GM12891 (cell line): ENCODE measurements at regions not wholly inside any gene's neighbourhood (a gene's known extent, or its start where the extent isn't known, plus 50 kb on each side); places are given as distances from the start of the nearest gene placed in this dataset.

ENCODE experiments used
- DNase-seq: peaks from one replicate; pipeline ENCODE4 v3.0.0; 2011; ENCODE audit warnings: low spot score; ENCODE audit not compliant: insufficient read length
- FAIRE-seq: peaks from 2 replicates; lab custom pipeline; 2011; peaks lifted over from hg19 to GRCh38; lab: Jason Lieb, UNC
- PAX5 ChIP-seq: IDR thresholded peaks from 2 replicates; pipeline ENCODE4 v1.6.1; 2011; ENCODE audit warnings: low read length, moderate library complexity, mild to moderate bottlenecking; ENCODE audit not compliant: insufficient read depth, severe bottlenecking
- POLR2A ChIP-seq: IDR thresholded peaks from 2 replicates; pipeline ENCODE4 v1.6.1; 2011; ENCODE audit warnings: low read depth, low read length, control low read depth
- POLR2AphosphoS5 ChIP-seq: IDR thresholded peaks from 2 replicates; pipeline ENCODE4 v1.6.1; 2011; ENCODE audit warnings: low read depth, low read length, control low read depth
- POU2F2 ChIP-seq: IDR thresholded peaks from 2 replicates; pipeline ENCODE4 v1.6.1; 2011; ENCODE audit warnings: low read depth, mild to moderate bottlenecking, control low read depth, low read length, moderate library complexity
- SPI1 ChIP-seq: IDR thresholded peaks from 2 replicates; pipeline ENCODE4 v1.6.1; 2011; ENCODE audit warnings: low read depth, low read length, control low read depth
- TAF1 ChIP-seq: IDR thresholded peaks from 2 replicates; pipeline ENCODE4 v1.6.1; 2011; ENCODE audit warnings: low read depth, low read length, control low read depth

DNA sequence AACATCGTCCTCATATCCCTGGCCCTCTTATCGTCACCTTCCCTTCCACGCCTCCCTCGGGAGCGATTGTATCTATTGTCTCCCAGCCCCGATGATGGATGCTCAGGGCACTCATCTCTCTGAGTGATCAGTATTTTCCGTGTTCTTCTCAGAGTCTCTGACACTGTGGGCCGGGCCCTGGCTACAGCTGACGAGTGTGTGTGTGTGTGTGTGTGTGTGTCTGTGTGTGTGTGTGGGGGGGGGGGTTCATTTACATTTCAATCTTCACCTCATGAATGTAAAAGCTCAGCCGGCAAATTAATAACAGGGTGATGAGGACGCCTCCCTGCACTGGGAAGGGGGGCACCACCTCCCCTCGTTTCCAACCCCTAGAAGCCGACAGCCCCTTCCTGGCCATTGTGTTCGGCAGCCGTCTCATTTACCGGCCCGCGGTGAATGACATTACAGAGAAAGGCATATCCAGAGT is 159.5 kb downstream of the SHOX start:
- FAIRE-seq (no peak), DNase-seq (no peak)
- TF ChIP-seq PAX5 (no peak), POU2F2 (no peak), TAF1 (no peak), SPI1 (no peak), POLR2AphosphoS5 (no peak), POLR2A (no peak)

GRCh38 chrX:789096-789495 is 158.5 kb downstream of the SHOX start:
- TF ChIP-seq TAF1 (no peak), SPI1 (no peak), PAX5 (no peak), POU2F2 (no peak), POLR2A (no peak), POLR2AphosphoS5 (no peak)
- FAIRE-seq = no peak

DNA sequence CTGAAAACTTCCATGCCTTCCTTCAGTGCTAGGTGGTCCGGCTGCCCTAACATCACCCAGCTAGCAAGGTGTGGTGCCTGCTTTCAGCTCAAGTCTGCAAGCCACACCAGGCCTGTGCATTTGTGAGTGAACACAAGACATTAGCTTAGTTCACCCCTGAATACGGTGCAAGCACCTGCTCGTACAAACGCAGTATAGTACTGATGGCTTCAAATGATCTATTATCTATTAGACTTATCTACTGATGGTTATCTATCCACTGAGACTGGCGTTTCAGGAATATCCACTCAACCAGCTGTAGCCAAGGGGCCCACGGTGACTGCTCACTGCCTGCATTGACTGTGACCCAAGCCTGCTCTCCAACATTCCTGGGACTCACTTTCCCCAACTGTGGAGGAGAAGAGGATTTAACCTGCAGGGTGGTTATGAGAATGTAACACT is 155.9 kb downstream of the SHOX start:
- FAIRE-seq (no peak), DNase-seq (no peak)
- no peak for TF ChIP-seq POU2F2
- TF ChIP-seq POLR2AphosphoS5 = no peak
- no peak for TF ChIP-seq TAF1
- TF ChIP-seq POLR2A = no peak
- no peak for TF ChIP-seq SPI1
- no peak for TF ChIP-seq PAX5

More at GRCh38 chrX:789096-789495, 158.5 kb downstream of the SHOX start:
- DNase-seq = no peak

- TF ChIP-seq SPI1 = no peak
- no peak for TF ChIP-seq TAF1
- no peak for TF ChIP-seq POLR2AphosphoS5
- no peak for TF ChIP-seq PAX5
- no peak for TF ChIP-seq POU2F2
- no peak for TF ChIP-seq POLR2A
- FAIRE-seq (no peak), DNase-seq (no peak)
Measured at GRCh38 chrX:784829-785228, 154.2 kb downstream of the SHOX start.

GRCh38 chrX:781224-782204 is 150.9 kb downstream of the SHOX start:
- TF ChIP-seq SPI1 (no peak), POU2F2 (no peak), POLR2AphosphoS5 (no peak)
- DNase-seq (no peak), FAIRE-seq (no peak)

DNA sequence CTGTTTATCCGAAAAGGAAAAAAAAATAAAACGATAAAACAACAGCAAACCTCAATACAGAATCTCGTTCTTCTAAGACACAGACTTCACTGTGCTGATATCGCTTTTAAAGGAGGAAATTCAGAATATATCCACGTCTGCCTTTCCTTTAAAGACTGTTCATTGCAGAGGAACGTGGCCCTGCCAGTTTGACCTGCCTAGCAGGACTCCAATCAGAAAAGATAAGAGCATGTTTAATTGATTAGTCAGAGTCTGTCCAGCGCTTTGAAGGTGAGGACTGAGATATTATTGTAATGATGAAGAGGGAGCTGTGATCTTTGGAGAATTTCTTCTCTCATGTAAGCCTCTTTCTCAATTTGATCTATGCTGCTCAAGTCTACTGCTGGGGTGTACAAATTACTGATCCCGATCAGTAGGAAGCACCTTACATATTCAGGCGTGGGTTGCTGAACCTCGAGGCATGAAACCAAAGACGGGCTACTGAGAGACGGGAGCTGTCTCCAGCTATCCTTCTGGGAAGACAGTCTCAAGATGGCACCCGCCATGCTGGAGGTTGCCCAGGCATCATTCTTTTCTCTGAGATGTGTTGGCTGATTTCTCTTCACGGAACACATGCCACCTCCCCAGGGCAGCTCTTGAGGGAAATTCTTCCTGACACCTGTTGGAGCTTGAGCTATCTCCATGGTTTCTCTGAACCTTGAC is 146.1 kb downstream of the SHOX start:
- FAIRE-seq (no peak), DNase-seq (no peak)
- no peak for TF ChIP-seq POU2F2
- TF ChIP-seq SPI1 = no peak
- TF ChIP-seq POLR2AphosphoS5 = no peak
- TF ChIP-seq TAF1 = no peak
- no peak for TF ChIP-seq PAX5
- TF ChIP-seq POLR2A = no peak

GRCh38 chrX:776061-776460 is 145.5 kb downstream of the SHOX start:
- FAIRE-seq = no peak
- TF ChIP-seq POLR2A (no peak), POLR2AphosphoS5 (no peak), POU2F2 (no peak), PAX5 (no peak), SPI1 (no peak), TAF1 (no peak)

DNA sequence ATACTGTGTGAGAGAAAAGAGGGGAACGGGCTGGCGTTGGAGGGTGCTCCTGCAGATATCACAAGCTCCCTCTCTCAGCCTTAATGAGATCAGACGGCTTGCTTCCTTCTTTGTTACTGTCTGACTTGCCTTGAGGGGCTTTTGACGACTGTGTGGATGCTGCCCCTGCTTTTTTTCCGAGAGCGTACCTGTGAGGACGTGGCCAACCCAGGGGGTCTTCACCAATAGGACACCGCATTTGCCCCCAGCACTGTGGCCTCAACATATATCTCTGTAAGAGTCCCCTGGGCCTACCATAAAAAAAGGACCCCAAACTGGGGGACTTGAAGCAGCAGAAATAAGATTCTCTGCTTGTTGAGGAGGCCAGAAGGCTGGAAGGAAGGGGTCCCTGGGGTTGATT is 143.9 kb downstream of the SHOX start:
- DNase-seq (no peak), FAIRE-seq (no peak)
- TF ChIP-seq POLR2A (no peak), POU2F2 (no peak), PAX5 (no peak), SPI1 (no peak), TAF1 (no peak), POLR2AphosphoS5 (no peak)

More at GRCh38 chrX:776061-776460, 145.5 kb downstream of the SHOX start:
- DNase-seq = no peak

- FAIRE-seq = no peak
- no peak for TF ChIP-seq POLR2AphosphoS5
- TF ChIP-seq POLR2A = no peak
- no peak for TF ChIP-seq PAX5
- TF ChIP-seq TAF1 = no peak
- TF ChIP-seq SPI1 = no peak
- TF ChIP-seq POU2F2 = no peak
Measured at GRCh38 chrX:773292-774025, 142.9 kb downstream of the SHOX start.

More at GRCh38 chrX:773292-774025, 142.9 kb downstream of the SHOX start:
- no peak for DNase-seq
